ENCODE measurements at regions not wholly inside any gene's neighbourhood (a gene's known extent, or its start where the extent isn't known, plus 50 kb on each side); places are given as distances from the start of the nearest gene placed in this dataset.

DNA sequence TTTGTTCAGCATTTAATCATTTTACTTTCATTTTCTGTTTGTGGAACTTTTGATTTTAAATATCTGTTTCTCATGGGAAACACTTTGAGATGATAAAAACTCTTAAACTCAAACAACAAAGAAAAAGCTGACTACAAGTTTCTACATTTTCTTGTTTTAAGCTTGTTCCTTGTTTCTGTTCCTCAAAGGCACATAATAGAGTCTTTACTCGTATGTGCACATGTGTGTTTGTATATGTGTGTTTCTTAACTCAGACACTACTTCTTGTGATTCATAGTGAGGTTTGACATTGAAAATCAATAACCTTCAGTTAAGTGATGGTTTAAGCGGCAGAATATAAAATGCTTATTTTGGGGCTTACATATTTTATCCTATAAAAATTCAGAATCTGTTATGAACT, 786.7 kb upstream of the EPHA6 start:
- Histone ChIP-seq H3K27ac (ENCODE audit: low read depth) (no peak overlapping the region), H3K9me2 (ENCODE audit: insufficient read depth) (no peaks in the 10 kb centered on the region), H3K4me2 (no peak overlapping the region), H3K4me1 (ENCODE audit: insufficient read depth) (no peaks in the 10 kb centered on the region), H4K20me1 (replicated peaks; ENCODE audit: insufficient read depth) (no peaks in the 10 kb centered on the region), H3K4me3 (no peak overlapping the region), H3K79me2 (replicated peaks; ENCODE audit: insufficient read depth) (no peaks in the 10 kb centered on the region), H3F3A (replicated peaks; ENCODE audit: low read depth) (no peaks in the 10 kb centered on the region), H3K36me3 (ENCODE audit: insufficient read depth) (no peaks in the 10 kb centered on the region), H2AFZ (no peak overlapping the region), H3K27me3 (ENCODE audit: insufficient read depth) (no peaks in the 10 kb centered on the region)
- TF ChIP-seq ZNF331 (CRISPR knock-in tag; IDR thresholded peaks at IDR 0.05; ENCODE audit: low read depth), result no peak
- TF ChIP-seq, protein P1, sequence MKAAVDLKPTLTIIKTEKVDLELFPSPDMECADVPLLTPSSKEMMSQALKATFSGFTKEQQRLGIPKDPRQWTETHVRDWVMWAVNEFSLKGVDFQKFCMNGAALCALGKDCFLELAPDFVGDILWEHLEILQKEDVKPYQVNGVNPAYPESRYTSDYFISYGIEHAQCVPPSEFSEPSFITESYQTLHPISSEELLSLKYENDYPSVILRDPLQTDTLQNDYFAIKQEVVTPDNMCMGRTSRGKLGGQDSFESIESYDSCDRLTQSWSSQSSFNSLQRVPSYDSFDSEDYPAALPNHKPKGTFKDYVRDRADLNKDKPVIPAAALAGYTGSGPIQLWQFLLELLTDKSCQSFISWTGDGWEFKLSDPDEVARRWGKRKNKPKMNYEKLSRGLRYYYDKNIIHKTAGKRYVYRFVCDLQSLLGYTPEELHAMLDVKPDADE (IDR thresholded peaks at IDR 0.05), result no peak
- no peak for TF ChIP-seq JUNB (IDR thresholded peaks at IDR 0.05; ENCODE audit: unreplicated experiment)
- TF ChIP-seq, protein P2, sequence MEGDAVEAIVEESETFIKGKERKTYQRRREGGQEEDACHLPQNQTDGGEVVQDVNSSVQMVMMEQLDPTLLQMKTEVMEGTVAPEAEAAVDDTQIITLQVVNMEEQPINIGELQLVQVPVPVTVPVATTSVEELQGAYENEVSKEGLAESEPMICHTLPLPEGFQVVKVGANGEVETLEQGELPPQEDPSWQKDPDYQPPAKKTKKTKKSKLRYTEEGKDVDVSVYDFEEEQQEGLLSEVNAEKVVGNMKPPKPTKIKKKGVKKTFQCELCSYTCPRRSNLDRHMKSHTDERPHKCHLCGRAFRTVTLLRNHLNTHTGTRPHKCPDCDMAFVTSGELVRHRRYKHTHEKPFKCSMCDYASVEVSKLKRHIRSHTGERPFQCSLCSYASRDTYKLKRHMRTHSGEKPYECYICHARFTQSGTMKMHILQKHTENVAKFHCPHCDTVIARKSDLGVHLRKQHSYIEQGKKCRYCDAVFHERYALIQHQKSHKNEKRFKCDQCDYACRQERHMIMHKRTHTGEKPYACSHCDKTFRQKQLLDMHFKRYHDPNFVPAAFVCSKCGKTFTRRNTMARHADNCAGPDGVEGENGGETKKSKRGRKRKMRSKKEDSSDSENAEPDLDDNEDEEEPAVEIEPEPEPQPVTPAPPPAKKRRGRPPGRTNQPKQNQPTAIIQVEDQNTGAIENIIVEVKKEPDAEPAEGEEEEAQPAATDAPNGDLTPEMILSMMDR (conservative IDR thresholded peaks at IDR 0.05; ENCODE audit: low read depth in 2 of 2), result no peak
- TF ChIP-seq, protein P3, sequence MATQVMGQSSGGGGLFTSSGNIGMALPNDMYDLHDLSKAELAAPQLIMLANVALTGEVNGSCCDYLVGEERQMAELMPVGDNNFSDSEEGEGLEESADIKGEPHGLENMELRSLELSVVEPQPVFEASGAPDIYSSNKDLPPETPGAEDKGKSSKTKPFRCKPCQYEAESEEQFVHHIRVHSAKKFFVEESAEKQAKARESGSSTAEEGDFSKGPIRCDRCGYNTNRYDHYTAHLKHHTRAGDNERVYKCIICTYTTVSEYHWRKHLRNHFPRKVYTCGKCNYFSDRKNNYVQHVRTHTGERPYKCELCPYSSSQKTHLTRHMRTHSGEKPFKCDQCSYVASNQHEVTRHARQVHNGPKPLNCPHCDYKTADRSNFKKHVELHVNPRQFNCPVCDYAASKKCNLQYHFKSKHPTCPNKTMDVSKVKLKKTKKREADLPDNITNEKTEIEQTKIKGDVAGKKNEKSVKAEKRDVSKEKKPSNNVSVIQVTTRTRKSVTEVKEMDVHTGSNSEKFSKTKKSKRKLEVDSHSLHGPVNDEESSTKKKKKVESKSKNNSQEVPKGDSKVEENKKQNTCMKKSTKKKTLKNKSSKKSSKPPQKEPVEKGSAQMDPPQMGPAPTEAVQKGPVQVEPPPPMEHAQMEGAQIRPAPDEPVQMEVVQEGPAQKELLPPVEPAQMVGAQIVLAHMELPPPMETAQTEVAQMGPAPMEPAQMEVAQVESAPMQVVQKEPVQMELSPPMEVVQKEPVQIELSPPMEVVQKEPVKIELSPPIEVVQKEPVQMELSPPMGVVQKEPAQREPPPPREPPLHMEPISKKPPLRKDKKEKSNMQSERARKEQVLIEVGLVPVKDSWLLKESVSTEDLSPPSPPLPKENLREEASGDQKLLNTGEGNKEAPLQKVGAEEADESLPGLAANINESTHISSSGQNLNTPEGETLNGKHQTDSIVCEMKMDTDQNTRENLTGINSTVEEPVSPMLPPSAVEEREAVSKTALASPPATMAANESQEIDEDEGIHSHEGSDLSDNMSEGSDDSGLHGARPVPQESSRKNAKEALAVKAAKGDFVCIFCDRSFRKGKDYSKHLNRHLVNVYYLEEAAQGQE (IDR thresholded peaks at IDR 0.05; ENCODE audit: unreplicated experiment), result no peak
- TF ChIP-seq STAT1 (IDR thresholded peaks at IDR 0.05; ENCODE audit: unreplicated experiment), result no peak
- TF ChIP-seq, protein P4, sequence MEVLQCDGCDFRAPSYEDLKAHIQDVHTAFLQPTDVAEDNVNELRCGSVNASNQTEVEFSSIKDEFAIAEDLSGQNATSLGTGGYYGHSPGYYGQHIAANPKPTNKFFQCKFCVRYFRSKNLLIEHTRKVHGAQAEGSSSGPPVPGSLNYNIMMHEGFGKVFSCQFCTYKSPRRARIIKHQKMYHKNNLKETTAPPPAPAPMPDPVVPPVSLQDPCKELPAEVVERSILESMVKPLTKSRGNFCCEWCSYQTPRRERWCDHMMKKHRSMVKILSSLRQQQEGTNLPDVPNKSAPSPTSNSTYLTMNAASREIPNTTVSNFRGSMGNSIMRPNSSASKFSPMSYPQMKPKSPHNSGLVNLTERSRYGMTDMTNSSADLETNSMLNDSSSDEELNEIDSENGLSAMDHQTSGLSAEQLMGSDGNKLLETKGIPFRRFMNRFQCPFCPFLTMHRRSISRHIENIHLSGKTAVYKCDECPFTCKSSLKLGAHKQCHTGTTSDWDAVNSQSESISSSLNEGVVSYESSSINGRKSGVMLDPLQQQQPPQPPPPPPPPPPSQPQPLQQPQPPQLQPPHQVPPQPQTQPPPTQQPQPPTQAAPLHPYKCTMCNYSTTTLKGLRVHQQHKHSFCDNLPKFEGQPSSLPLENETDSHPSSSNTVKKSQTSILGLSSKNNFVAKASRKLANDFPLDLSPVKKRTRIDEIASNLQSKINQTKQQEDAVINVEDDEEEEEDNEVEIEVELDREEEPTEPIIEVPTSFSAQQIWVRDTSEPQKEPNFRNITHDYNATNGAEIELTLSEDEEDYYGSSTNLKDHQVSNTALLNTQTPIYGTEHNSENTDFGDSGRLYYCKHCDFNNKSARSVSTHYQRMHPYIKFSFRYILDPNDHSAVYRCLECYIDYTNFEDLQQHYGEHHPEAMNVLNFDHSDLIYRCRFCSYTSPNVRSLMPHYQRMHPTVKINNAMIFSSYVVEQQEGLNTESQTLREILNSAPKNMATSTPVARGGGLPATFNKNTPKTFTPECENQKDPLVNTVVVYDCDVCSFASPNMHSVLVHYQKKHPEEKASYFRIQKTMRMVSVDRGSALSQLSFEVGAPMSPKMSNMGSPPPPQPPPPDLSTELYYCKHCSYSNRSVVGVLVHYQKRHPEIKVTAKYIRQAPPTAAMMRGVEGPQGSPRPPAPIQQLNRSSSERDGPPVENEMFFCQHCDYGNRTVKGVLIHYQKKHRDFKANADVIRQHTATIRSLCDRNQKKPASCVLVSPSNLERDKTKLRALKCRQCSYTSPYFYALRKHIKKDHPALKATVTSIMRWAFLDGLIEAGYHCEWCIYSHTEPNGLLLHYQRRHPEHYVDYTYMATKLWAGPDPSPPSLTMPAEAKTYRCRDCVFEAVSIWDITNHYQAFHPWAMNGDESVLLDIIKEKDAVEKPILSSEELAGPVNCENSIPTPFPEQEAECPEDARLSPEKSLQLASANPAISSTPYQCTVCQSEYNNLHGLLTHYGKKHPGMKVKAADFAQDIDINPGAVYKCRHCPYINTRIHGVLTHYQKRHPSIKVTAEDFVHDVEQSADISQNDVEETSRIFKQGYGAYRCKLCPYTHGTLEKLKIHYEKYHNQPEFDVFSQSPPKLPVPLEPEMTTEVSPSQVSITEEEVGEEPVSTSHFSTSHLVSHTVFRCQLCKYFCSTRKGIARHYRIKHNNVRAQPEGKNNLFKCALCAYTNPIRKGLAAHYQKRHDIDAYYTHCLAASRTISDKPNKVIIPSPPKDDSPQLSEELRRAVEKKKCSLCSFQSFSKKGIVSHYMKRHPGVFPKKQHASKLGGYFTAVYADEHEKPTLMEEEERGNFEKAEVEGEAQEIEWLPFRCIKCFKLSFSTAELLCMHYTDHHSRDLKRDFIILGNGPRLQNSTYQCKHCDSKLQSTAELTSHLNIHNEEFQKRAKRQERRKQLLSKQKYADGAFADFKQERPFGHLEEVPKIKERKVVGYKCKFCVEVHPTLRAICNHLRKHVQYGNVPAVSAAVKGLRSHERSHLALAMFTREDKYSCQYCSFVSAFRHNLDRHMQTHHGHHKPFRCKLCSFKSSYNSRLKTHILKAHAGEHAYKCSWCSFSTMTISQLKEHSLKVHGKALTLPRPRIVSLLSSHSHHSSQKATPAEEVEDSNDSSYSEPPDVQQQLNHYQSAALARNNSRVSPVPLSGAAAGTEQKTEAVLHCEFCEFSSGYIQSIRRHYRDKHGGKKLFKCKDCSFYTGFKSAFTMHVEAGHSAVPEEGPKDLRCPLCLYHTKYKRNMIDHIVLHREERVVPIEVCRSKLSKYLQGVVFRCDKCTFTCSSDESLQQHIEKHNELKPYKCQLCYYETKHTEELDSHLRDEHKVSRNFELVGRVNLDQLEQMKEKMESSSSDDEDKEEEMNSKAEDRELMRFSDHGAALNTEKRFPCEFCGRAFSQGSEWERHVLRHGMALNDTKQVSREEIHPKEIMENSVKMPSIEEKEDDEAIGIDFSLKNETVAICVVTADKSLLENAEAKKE (CRISPR knock-in tag; IDR thresholded peaks at IDR 0.05), result no peak
- TF ChIP-seq EZH2 (IDR thresholded peaks at IDR 0.05; ENCODE audit: low read depth, unreplicated experiment), result no peak
- Mint-ChIP-seq H3K27me3 (ENCODE audit: insufficient read depth, low read depth, poor library complexity) (no peaks in the 10 kb centered on the region), H3K36me3 (ENCODE audit: low read depth) (no peaks in the 10 kb centered on the region), H3K4me3 (no peak overlapping the region), H3K9me3 (no peaks in the 10 kb centered on the region), H3K27ac (no peak overlapping the region), H3K4me1 (no peaks in the 10 kb centered on the region)
- no peak for ATAC-seq
- no peak for DNase-seq (ENCODE audit: low spot score)

Measured in GM23338 (cell line).